Urothelium cell line (cell line): ENCODE measurements at regions not wholly inside any gene's neighbourhood (a gene's known extent, or its start where the extent isn't known, plus 50 kb on each side); places are given as distances from the start of the nearest gene placed in this dataset.
"Not testable (repeated sequence)": the region's sequence is repeated elsewhere in the genome, so short reads cannot be mapped to it uniquely, and the experiment has no call there.

ENCODE experiments used
- DNase-seq: peaks from one replicate; pipeline ENCODE4 v3.0.0; 2011; ENCODE audit warnings: low spot score, mixed read lengths
- FAIRE-seq: peaks from 2 replicates; lab custom pipeline; 2011; peaks lifted over from hg19 to GRCh38; lab: Jason Lieb, UNC

DNA sequence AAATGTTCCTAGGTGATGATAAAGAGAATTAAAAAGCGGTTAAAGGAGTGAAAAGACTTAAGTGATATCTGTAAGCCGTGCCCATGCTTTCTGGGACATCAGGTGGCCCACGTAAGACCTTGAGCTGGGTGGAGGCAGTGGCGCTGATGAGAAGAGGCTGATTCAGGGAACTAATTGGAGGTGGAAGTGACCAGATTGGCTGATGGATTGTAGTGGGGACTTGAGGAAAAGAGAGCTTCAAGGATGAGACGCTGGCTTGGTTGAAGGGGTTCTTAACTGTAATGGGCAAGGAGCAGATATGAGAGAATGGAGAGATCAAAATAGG, 69.1 kb upstream of the EP300 start:
- FAIRE-seq (no peak), DNase-seq (no peak)

- FAIRE-seq (peak; percentile 35), DNase-seq (peak; percentile 79)
Measured at GRCh38 chr22:41028841-41029240, 63.6 kb upstream of the EP300 start.

DNA sequence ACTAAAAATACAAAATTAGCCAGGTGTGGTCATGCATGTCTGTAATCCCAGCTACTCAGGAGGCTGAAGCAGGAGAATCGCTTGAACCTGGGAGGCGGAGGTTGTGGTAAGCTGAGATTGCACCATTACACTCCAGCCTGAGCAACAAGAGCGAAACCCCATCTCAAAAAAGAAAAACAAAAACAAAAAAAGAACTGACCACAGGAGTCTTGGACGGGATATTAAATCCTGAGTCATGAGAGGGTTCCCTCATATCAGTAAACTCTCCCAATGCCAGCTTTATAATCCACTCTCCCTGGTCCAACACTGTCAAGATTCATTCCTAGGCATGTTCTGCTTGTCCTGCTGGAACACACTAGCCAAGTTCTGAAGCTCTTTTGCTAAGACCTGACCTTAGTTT, 61.5 kb upstream of the EP300 start:
- DNase-seq (no peak), FAIRE-seq (no peak)

DNA sequence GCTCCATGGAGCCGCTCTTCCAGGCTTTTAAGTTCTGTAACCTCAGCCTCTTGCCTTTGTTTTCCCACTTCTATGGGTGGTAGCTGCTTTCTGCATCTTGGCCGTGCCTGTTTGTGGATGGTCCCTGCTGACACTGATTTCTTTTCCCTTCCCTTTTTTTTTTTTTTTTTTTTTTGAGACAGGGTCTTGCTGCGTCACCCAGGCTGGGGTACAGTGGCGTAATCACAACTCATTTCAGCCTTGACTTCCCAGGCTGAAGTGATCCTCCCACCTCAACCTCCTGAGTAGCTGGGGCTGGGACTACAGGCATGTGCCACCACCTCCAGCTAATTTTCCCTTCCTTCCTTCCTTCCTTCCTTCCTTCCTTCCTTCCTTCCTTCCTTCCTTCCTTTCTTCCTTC, 57.7 kb upstream of the EP300 start:
- DNase-seq (no peak), FAIRE-seq (no peak)

- DNase-seq (no peak), FAIRE-seq (no peak)
Measured at GRCh38 chr22:41036924-41037323, 55.5 kb upstream of the EP300 start.

- DNase-seq (no peak), FAIRE-seq (no peak)
Measured at GRCh38 chr22:41038732-41039131, 53.7 kb upstream of the EP300 start.

GRCh38 chr22:41039641-41040040, 52.8 kb upstream of the EP300 start:
- FAIRE-seq, DNase-seq: not testable (repeated sequence)

- no peak for FAIRE-seq
Measured at GRCh38 chr22:41040483-41040882, 51.9 kb upstream of the EP300 start.

DNA sequence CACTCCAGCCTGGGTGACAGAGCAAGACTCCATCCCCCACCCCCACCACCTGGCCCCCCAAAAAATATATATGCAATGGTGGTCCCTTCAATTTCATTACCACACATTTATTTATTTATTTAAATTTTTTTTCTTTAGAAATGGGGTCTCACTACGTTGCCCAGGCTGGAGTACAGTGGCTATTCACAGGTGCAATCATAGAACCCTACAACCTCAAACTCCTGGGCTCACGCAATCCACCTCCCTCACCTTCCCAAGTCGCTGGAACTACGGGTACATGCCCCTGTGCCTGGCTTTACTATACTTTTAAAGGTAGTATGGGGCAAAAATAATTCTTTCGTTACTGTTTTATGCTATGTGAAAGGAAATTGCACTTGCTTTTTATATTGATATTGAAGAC, 50.9 kb upstream of the EP300 start:
- DNase-seq (no peak), FAIRE-seq (no peak)

More at GRCh38 chr22:41040483-41040882, 51.9 kb upstream of the EP300 start:
- DNase-seq = no peak
